GM12873 (cell line): ENCODE measurements at regions not wholly inside any gene's neighbourhood (a gene's known extent, or its start where the extent isn't known, plus 50 kb on each side); places are given as distances from the start of the nearest gene placed in this dataset.

Source experiments
- TF ChIP-seq, protein P1 (sequence below): IDR thresholded peaks from 2 replicates; pipeline ENCODE4 v1.5.1; 2012; ENCODE audit warnings: low read depth, mild to moderate bottlenecking, moderate library complexity, low read length, control low read depth; ENCODE audit not compliant: insufficient read depth; ENCODE audit errors: missing control alignments

DNA sequence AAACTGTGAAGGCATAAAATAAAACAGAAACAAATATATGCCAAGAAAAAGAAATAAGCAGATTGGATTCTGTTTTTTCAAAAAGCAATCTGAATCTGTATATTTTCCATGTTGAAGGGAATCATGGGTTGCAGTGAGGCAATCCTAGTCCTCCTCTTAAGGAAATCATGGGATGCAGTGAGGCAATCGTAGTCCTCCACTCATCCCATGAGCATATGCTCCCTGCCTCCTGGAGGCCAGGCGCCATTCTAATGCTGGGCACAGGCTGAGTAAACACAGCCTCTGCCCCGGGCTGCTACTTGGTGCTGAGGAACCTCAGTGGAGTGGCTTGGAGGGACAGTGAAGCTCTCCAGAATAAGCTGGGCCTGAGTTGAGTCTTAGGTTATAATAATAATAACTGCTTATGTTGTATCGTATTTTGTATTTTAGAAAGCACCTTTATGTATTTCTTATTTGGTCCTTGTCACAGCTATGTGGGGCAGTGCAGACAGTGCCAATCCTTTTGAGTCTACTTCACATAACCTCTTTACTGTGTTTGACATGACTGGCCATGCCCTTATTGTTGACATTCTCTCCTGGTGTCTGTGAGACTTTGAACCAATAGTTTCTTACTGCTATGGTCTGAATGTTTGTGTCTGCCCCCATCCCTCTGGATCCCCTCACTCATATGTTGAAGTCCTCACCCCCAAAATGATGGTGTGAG, 56.6 kb upstream of the CITED2 start:
- TF ChIP-seq, protein P1, sequence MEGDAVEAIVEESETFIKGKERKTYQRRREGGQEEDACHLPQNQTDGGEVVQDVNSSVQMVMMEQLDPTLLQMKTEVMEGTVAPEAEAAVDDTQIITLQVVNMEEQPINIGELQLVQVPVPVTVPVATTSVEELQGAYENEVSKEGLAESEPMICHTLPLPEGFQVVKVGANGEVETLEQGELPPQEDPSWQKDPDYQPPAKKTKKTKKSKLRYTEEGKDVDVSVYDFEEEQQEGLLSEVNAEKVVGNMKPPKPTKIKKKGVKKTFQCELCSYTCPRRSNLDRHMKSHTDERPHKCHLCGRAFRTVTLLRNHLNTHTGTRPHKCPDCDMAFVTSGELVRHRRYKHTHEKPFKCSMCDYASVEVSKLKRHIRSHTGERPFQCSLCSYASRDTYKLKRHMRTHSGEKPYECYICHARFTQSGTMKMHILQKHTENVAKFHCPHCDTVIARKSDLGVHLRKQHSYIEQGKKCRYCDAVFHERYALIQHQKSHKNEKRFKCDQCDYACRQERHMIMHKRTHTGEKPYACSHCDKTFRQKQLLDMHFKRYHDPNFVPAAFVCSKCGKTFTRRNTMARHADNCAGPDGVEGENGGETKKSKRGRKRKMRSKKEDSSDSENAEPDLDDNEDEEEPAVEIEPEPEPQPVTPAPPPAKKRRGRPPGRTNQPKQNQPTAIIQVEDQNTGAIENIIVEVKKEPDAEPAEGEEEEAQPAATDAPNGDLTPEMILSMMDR: no peak

DNA sequence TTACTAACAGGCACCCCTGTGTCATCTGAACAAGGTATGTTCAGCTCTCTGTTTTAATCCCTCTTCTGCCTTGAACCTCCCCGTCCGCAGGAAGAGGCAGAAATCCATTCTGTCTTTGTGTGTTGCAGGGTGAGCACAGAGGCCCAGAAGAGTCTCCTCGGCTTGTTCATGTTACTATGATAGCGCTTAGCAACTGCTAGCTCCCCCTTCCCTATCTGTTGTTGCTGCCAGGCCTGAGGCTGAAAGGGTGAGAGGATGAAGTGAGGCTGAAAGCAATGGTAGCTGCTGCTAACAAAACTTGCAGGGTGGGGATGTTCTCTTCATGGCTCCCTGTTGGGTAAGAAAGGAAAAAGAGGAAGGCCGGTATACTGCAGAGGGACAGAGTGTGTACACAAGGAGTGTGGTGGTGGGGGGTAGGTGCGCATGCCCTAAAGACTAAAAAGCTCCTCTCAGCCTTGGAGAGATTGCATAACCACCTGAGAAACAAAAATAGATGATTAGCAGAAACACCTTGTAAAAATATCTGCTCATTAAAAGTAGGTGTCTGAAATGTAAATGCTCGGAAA, 55.2 kb upstream of the CITED2 start:
- TF ChIP-seq, protein P1: no peak

DNA sequence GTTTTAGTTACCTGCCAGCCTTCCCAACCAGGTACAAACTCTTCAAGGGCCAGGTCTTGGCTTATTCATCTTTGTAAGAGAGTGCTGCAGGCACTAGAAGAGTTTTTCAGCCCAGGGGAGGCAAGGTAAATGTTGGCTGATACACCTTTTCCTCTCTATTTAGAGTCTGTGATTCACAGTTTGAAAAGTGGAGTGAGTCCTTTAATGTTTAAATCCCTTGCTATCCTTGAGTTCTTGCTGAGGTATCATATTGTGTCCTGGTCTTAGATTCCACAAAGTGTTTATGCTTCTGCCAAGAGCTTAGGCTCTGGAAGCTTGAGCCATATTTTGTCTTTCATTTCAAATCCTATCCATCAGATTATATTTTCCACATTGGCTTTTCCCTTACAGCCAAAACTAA, 52.8 kb upstream of the CITED2 start:
- TF ChIP-seq, protein P1: no peak

DNA sequence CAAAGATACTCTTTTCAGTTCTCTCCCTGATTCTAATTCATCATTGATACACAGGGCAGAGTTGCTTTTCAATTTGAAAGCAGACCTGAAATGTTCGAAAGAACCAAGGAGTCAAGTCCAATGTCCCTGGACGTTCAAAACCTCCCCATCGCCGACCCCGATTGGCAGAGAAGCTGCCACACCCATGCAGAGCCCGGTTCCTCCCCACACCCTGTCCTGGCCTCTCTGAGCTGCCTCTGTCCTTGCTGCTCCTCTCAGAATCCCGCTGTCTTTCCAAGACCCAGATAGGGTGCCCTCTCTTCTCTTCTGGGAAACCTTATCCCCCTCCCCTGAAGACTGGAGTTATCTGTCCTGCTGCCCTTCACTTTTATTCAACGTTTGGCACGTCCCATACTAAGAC, 52.3 kb upstream of the CITED2 start:
- TF ChIP-seq, protein P1: no peak

DNA sequence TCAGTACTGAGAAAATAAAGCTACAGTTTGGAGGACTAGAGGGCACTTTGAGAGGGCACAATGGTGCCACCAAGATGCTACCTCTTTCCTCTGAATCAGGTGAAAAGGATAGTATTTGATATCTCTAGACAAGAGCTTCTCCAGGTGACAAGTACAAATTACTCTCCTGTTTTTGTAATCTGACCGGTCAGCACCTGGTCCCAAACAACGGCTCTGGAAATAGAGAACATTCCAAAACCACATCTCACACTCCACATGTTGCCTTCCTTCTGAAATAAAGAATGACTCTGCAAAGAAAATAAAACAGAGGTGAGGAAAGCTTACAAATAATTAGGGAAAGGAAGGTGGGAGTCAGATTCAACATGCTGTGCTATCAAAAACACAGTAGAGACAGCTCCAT, 51.3 kb upstream of the CITED2 start:
- TF ChIP-seq, protein P1: no peak

DNA sequence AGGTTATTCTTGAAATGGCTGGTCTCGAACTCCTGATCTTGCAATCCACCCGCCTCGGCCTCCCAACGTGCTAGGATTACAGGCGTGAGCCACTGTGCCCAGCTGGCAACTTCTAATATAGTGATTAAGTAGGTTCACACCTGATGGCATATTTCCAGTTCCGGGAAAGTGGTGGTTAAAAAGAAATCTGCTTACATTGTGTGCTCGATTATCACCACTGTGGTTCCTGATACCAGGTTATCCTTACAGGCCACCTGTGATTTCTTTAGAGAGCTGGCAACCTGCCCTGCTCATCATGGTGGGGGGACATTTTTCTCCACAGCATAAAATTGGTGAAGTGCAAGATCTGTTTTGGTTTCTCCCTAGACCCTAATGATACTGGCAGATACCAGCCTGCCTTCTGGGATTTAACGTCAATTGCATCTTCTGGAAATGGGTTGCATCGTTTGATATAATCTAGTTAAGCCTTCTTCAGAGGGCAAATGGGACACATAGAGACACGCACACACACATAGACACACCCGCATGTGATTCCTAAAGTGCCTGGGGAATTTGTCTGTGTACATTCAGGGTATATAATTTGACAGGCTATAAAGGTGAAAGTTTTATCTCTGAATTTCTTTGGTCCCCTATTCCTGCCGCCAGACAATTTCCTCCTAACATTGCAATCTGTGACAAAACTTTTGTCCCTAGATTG, 49.7 kb upstream of the CITED2 start:
- TF ChIP-seq, protein P1: no peak
